Skeletal muscle satellite cell (primary cell): ENCODE measurements at regions not wholly inside any gene's neighbourhood (a gene's known extent, or its start where the extent isn't known, plus 50 kb on each side); places are given as distances from the start of the nearest gene placed in this dataset.

Source experiments
- H3K27me3 ChIP-seq: 2 replicates; pipeline ENCODE4 v1.7.0; 2013; ENCODE audit warnings: low read length; ENCODE audit not compliant: control insufficient read depth, insufficient read depth
- H3K36me3 ChIP-seq: 2 replicates; pipeline ENCODE4 v1.7.0; 2013; ENCODE audit warnings: mild to moderate bottlenecking, control low read depth, low read length; ENCODE audit not compliant: insufficient read depth
- H3K4me1 ChIP-seq: 2 replicates; pipeline ENCODE4 v1.7.0; 2013; ENCODE audit warnings: low read length; ENCODE audit not compliant: control insufficient read depth, insufficient read depth
- H3K4me2 ChIP-seq: 2 replicates; pipeline ENCODE4 v1.7.0; 2013; ENCODE audit warnings: mild to moderate bottlenecking, low read length
- H3K4me3 ChIP-seq: 2 replicates; pipeline ENCODE4 v1.7.0; 2013; ENCODE audit warnings: low read length
- H3K9ac ChIP-seq: 2 replicates; pipeline ENCODE4 v1.7.0; 2013; ENCODE audit warnings: mild to moderate bottlenecking, low read depth, low read length, moderate library complexity
- H3K9me3 ChIP-seq: replicated peaks from 2 replicates; pipeline ENCODE4 v1.7.0; 2013; ENCODE audit warnings: mild to moderate bottlenecking, control low read depth, low read length

DNA sequence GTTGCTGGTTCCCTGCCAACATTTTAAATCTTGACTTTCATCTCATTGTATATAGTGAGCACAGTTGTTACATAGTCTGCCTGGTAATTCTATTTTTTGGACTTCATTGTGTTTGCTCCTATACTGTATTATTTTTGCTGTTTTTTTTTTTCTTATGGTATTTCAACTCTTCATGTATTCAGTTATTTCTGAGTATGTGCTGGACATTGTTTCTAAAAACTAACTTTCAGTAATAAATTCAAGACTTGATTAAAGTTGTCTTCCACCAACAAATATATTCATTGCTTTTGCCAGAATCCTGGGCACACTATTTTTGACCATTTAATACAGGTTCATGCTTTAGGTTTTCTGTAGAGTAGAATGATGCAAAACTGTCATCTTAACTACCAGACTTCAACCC lies 698.3 kb downstream of the MAFB start:
- H3K27me3 ChIP-seq = no peaks in the 10 kb centered on the region
- H3K36me3 ChIP-seq = no peaks in the 10 kb centered on the region
- H3K4me2 ChIP-seq = no peak overlapping the region
- peaks cover 13% of the 10 kb centered on the region for H3K4me1 ChIP-seq
- no peak overlapping the region for H3K9ac ChIP-seq
- H3K4me3 ChIP-seq = no peak overlapping the region
- no peaks in the 10 kb centered on the region for H3K9me3 ChIP-seq

- Histone ChIP-seq H3K36me3 (no peaks in the 10 kb centered on the region), H3K4me2 (no peak overlapping the region), H3K4me1 (peaks cover 13% of the 10 kb centered on the region), H3K9ac (no peak overlapping the region), H3K27me3 (no peaks in the 10 kb centered on the region), H3K4me3 (no peak overlapping the region), H3K9me3 (no peaks in the 10 kb centered on the region)
Measured at GRCh38 chr20:39988991-39989390, 700.0 kb downstream of the MAFB start.

GRCh38 chr20:39986173-39986904 lies 702.7 kb downstream of the MAFB start:
- peaks cover 22% of the 10 kb centered on the region for H3K4me1 ChIP-seq
- no peaks in the 10 kb centered on the region for H3K27me3 ChIP-seq
- H3K36me3 ChIP-seq = no peaks in the 10 kb centered on the region
- H3K4me2 ChIP-seq = peak overlapping the region; percentile 45
- H3K9me3 ChIP-seq = no peaks in the 10 kb centered on the region
- peak overlapping the region; percentile 61 for H3K9ac ChIP-seq
- no peak overlapping the region for H3K4me3 ChIP-seq

GRCh38 chr20:39985271-39985827 lies 703.7 kb downstream of the MAFB start:
- Histone ChIP-seq H3K36me3 (no peaks in the 10 kb centered on the region), H3K27me3 (no peaks in the 10 kb centered on the region), H3K9ac (no peak overlapping the region)

GRCh38 chr20:39983655-39984054 lies 705.4 kb downstream of the MAFB start:
- Histone ChIP-seq H3K9ac (no peak overlapping the region), H3K4me1 (peaks cover 22% of the 10 kb centered on the region), H3K9me3 (no peaks in the 10 kb centered on the region), H3K4me3 (no peak overlapping the region), H3K4me2 (no peak overlapping the region), H3K36me3 (no peaks in the 10 kb centered on the region), H3K27me3 (no peaks in the 10 kb centered on the region)

More at GRCh38 chr20:39985271-39985827, 703.7 kb downstream of the MAFB start:
- Histone ChIP-seq H3K4me1 (peaks cover 22% of the 10 kb centered on the region), H3K4me3 (no peak overlapping the region), H3K9me3 (no peaks in the 10 kb centered on the region), H3K4me2 (no peak overlapping the region)

GRCh38 chr20:39983183-39983582 lies 705.9 kb downstream of the MAFB start:
- H3K36me3 ChIP-seq = no peaks in the 10 kb centered on the region
- no peak overlapping the region for H3K4me3 ChIP-seq
- H3K27me3 ChIP-seq = no peaks in the 10 kb centered on the region
- no peaks in the 10 kb centered on the region for H3K9me3 ChIP-seq
- no peak overlapping the region for H3K4me2 ChIP-seq
- H3K9ac ChIP-seq = no peak overlapping the region
- peaks cover 22% of the 10 kb centered on the region for H3K4me1 ChIP-seq

GRCh38 chr20:39974966-39975501 lies 714.0 kb downstream of the MAFB start:
- Histone ChIP-seq H3K4me1 (no peaks in the 10 kb centered on the region), H3K4me3 (no peak overlapping the region), H3K9me3 (no peaks in the 10 kb centered on the region), H3K9ac (no peak overlapping the region), H3K27me3 (no peaks in the 10 kb centered on the region), H3K36me3 (no peaks in the 10 kb centered on the region), H3K4me2 (no peak overlapping the region)

DNA sequence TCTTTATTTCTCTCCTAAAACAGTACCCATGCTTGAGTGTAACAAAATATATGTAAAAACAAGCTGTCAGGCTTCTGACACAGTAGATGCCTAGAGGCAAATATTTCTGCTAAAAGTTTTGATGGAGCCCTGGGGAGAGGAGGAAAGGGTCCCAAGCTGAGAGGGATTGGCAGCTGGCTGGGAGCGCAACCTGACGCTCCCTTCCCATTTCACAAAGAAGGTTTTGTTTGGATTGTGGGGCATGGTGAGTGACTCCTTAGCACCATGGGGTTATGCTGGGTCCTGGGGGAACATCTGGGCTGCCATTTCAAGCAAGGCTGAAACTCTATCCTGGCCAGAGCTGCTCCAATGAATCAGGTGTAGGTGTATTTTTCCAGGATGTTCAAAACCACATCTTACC lies 720.5 kb downstream of the MAFB start:
- no peaks in the 10 kb centered on the region for H3K9me3 ChIP-seq
- no peak overlapping the region for H3K4me2 ChIP-seq
- H3K4me1 ChIP-seq = no peaks in the 10 kb centered on the region
- H3K9ac ChIP-seq = no peak overlapping the region
- H3K27me3 ChIP-seq = no peaks in the 10 kb centered on the region
- no peaks in the 10 kb centered on the region for H3K36me3 ChIP-seq
- H3K4me3 ChIP-seq = no peak overlapping the region

DNA sequence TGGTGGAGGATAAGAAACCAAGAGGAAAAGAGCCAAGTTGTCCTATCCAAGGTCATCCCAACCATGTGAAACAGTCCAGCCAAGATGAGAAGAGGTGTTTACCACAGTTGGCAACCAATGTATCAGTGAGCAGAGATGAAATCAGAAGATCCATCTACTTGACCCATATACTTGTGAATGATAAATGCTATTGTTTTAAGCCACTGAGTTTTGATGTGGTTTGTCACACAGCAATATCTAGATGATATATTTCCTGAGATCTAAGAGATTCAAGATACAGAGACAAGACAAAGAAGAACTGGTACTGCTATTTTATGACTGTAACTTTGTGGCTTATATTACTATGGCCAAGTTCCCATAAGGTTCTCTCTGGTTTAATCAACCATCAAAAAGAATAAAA lies 721.2 kb downstream of the MAFB start:
- Histone ChIP-seq H3K36me3 (no peaks in the 10 kb centered on the region), H3K9me3 (no peaks in the 10 kb centered on the region), H3K4me2 (no peak overlapping the region), H3K27me3 (no peaks in the 10 kb centered on the region), H3K4me1 (no peaks in the 10 kb centered on the region), H3K4me3 (no peak overlapping the region), H3K9ac (no peak overlapping the region)

- Histone ChIP-seq H3K4me1 (no peaks in the 10 kb centered on the region), H3K4me3 (no peak overlapping the region), H3K27me3 (no peaks in the 10 kb centered on the region), H3K9ac (no peak overlapping the region), H3K36me3 (no peaks in the 10 kb centered on the region), H3K9me3 (no peaks in the 10 kb centered on the region), H3K4me2 (no peak overlapping the region)
Measured at GRCh38 chr20:39961637-39962244, 727.3 kb downstream of the MAFB start.

DNA sequence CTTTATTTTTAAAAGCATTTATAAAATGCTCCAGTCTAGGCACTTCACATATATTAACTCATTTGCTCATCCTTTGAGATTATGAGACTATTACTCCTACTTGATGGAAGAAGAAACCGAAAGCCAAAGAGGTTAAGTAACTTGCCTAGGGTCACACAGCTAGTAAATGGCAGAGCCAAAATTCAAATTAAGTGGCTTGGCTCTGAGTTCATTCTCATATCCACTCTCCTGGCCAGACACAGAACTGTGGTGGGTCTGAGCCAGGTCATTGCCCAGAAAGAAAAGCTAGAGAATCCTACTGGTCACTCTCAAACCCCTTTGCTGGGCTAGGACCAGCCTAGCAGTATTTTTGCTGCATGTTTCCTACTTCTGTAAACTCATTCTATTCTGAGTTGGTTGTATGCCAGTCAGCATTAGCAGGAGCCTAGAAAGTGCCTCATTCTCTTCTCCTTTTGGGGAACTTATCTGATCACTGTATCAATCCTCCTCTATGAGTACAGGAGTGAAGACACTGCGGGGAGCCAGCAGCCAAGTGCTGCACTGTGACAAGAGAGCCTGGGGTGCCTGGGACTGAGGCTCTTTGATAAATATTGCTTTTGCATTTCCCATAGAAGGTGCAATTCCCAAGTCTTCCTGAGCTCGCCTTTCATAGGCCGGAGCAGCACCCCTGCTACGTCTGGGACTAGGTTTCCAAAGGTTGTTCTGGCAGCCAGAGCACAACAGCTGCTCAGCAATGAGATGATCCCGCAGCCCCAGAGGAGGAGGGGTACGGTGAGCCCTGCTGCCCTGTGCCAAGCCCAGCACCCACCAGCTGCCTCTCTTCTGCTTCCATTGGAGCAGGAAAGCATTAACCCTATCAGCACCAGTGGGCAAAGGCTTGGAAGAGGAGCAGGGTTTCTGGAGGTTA lies 728.3 kb downstream of the MAFB start:
- no peak overlapping the region for H3K4me3 ChIP-seq
- no peak overlapping the region for H3K4me2 ChIP-seq
- no peaks in the 10 kb centered on the region for H3K4me1 ChIP-seq
- H3K9me3 ChIP-seq = no peaks in the 10 kb centered on the region
- no peak overlapping the region for H3K9ac ChIP-seq
- H3K36me3 ChIP-seq = no peaks in the 10 kb centered on the region
- H3K27me3 ChIP-seq = no peaks in the 10 kb centered on the region
